H9 (cell line): ENCODE measurements at regions not wholly inside any gene's neighbourhood (a gene's known extent, or its start where the extent isn't known, plus 50 kb on each side); places are given as distances from the start of the nearest gene placed in this dataset.

Experiments
- DNase-seq: peaks from one replicate; pipeline ENCODE4 v3.0.0-alpha.2; 2017
- H2AFZ ChIP-seq: one replicate; pipeline ENCODE4 v1.6.1; 2013; ENCODE audit warnings: mild to moderate bottlenecking, low read length, control low read depth, moderate library complexity
- H2AK5ac ChIP-seq: 2 replicates; pipeline ENCODE4 v1.6.1; 2013; ENCODE audit warnings: low read length, control low read depth, mixed read lengths; ENCODE audit not compliant: insufficient read length
- H2BK120ac ChIP-seq: one replicate; pipeline ENCODE4 v1.6.1; 2013; ENCODE audit warnings: low read depth, mild to moderate bottlenecking, low read length, control low read depth, inconsistent platforms; ENCODE audit not compliant: poor library complexity, severe bottlenecking
- H2BK12ac ChIP-seq: 2 replicates; pipeline ENCODE4 v1.6.1; 2013; ENCODE audit warnings: low read length, control low read depth, mixed read lengths, low read depth; ENCODE audit not compliant: insufficient read length
- H2BK15ac ChIP-seq: 2 replicates; pipeline ENCODE4 v1.6.1; 2013; ENCODE audit warnings: low read depth, low read length, control low read depth
- H2BK20ac ChIP-seq: one replicate; pipeline ENCODE4 v1.6.1; 2013; ENCODE audit warnings: low read depth, mild to moderate bottlenecking, low read length, control low read depth, inconsistent platforms; ENCODE audit not compliant: poor library complexity, severe bottlenecking
- H2BK5ac ChIP-seq: 2 replicates; pipeline ENCODE4 v1.6.1; 2013; ENCODE audit warnings: low read length, control low read depth, mixed read lengths; ENCODE audit not compliant: insufficient read length
- H3K14ac ChIP-seq: 2 replicates; pipeline ENCODE4 v1.6.1; 2013; ENCODE audit warnings: low read length, control low read depth; ENCODE audit not compliant: insufficient read depth
- H3K18ac ChIP-seq: 2 replicates; pipeline ENCODE4 v1.6.1; 2013; ENCODE audit warnings: low read depth, mild to moderate bottlenecking, mixed read lengths, low read length, control low read depth; ENCODE audit not compliant: insufficient read length
- H3K23ac ChIP-seq: 2 replicates; pipeline ENCODE4 v1.6.1; 2013; ENCODE audit warnings: low read length, control low read depth, mixed read lengths, low read depth; ENCODE audit not compliant: insufficient read length
- H3K23me2 ChIP-seq: 2 replicates; pipeline ENCODE4 v1.6.1; 2013; ENCODE audit warnings: low read depth, mild to moderate bottlenecking, mixed read lengths, low read length, control low read depth; ENCODE audit not compliant: insufficient read length, poor library complexity, severe bottlenecking
- H3K27ac ChIP-seq: 2 replicates; pipeline ENCODE4 v1.5.1; 2013; ENCODE audit warnings: low read length, control low read depth, mixed read lengths, low read depth; ENCODE audit not compliant: insufficient read length
- H3K27me3 ChIP-seq: 2 replicates; pipeline ENCODE4 v1.6.1; 2013; ENCODE audit warnings: low read length, control low read depth, inconsistent platforms; ENCODE audit not compliant: insufficient read depth
- H3K4ac ChIP-seq: 2 replicates; pipeline ENCODE4 v1.6.1; 2013; ENCODE audit warnings: low read depth, mild to moderate bottlenecking, control low read depth, inconsistent platforms, low read length, moderate library complexity
- H3K4me1 ChIP-seq: 2 replicates; pipeline ENCODE4 v1.6.1; 2013; ENCODE audit warnings: low read length, control low read depth, inconsistent platforms; ENCODE audit not compliant: insufficient read depth
- H3K4me2 ChIP-seq: 2 replicates; pipeline ENCODE4 v1.6.1; 2013; ENCODE audit warnings: low read length, control low read depth, mixed read lengths; ENCODE audit not compliant: insufficient read length, insufficient read depth
- H3K56ac ChIP-seq: 2 replicates; pipeline ENCODE4 v1.6.1; 2013; ENCODE audit warnings: low read depth, mild to moderate bottlenecking, mixed read lengths, low read length, control low read depth; ENCODE audit not compliant: insufficient read length
- H3K79me1 ChIP-seq: 2 replicates; pipeline ENCODE4 v1.6.1; 2013; ENCODE audit warnings: low read depth, mild to moderate bottlenecking, moderate library complexity, low read length, control low read depth, inconsistent platforms; ENCODE audit not compliant: insufficient read depth, poor library complexity, severe bottlenecking
- H3K79me2 ChIP-seq: 2 replicates; pipeline ENCODE4 v1.6.1; 2013; ENCODE audit warnings: low read length, control low read depth, inconsistent platforms; ENCODE audit not compliant: insufficient read depth
- H3K9ac ChIP-seq: 2 replicates; pipeline ENCODE4 v1.6.1; 2013; ENCODE audit warnings: low read length, control low read depth, mixed read lengths; ENCODE audit not compliant: insufficient read length; ENCODE audit errors: extremely low read depth
- H3K9me3 ChIP-seq: one replicate; pipeline ENCODE4 v1.6.1; 2013; ENCODE audit warnings: low read depth, low read length, inconsistent platforms; ENCODE audit not compliant: control insufficient read depth
- H3T11ph ChIP-seq: one replicate; pipeline ENCODE4 v1.6.1; 2013; ENCODE audit warnings: mild to moderate bottlenecking, low read length, control low read depth, inconsistent platforms
- H4K20me1 ChIP-seq: one replicate; pipeline ENCODE4 v1.6.1; 2013; ENCODE audit not compliant: control insufficient read depth, insufficient read length, insufficient read depth
- H4K5ac ChIP-seq: 2 replicates; pipeline ENCODE4 v1.6.1; 2013; ENCODE audit warnings: low read depth, mild to moderate bottlenecking, mixed read lengths, low read length, control low read depth; ENCODE audit not compliant: insufficient read length
- H4K8ac ChIP-seq: replicated peaks from 2 replicates; pipeline ENCODE4 v1.6.1; 2013; ENCODE audit warnings: low read length, control low read depth, mixed read lengths, low read depth; ENCODE audit not compliant: insufficient read length
- H4K91ac ChIP-seq: 2 replicates; pipeline ENCODE4 v1.6.1; 2013; ENCODE audit warnings: low read depth, mild to moderate bottlenecking, moderate library complexity, mixed read lengths, low read length, control low read depth; ENCODE audit not compliant: insufficient read length
- H3K27ac Mint-ChIP-seq, 3 experiments: 2 replicates in 2 of 3; 3 replicates in 1 of 3; pipeline ENCODE4 v1.8.0; 2020 to 2021; ENCODE audit warnings: mixed read lengths in 3 of 3, mild to moderate bottlenecking in 1 of 3, moderate library complexity in 1 of 3
- H3K27me3 Mint-ChIP-seq: 2 replicates; pipeline ENCODE4 v1.8.0; 2021; ENCODE audit warnings: low read depth, mild to moderate bottlenecking, moderate library complexity, mixed read lengths
- H3K36me3 Mint-ChIP-seq, 3 experiments: 2 replicates in 2 of 3; 3 replicates in 1 of 3; pipeline ENCODE4 v1.8.0; 2020 to 2021; ENCODE audit warnings: low read depth in 3 of 3, mixed read lengths in 3 of 3; ENCODE audit not compliant: insufficient read depth in 1 of 3
- H3K4me1 Mint-ChIP-seq, 2 experiments: 2 replicates each; pipeline ENCODE4 v1.8.0; 2020; ENCODE audit warnings: mixed read lengths in 2 of 2
- H3K4me3 Mint-ChIP-seq, 2 experiments: 2 replicates in 1 of 2; 3 replicates in 1 of 2; pipeline ENCODE4 v1.8.0; 2020 to 2021; ENCODE audit warnings: mild to moderate bottlenecking in 2 of 2, mixed read lengths in 2 of 2, moderate library complexity in 1 of 2
- H3K9me3 Mint-ChIP-seq, 2 experiments: 2 replicates in 1 of 2; 3 replicates in 1 of 2; pipeline ENCODE4 v1.8.0; 2020; ENCODE audit warnings: mild to moderate bottlenecking in 2 of 2, mixed read lengths in 2 of 2, moderate library complexity in 1 of 2
- CTCF ChIP-seq: fragments of 200-600 bp; sonication (generic); conservative IDR thresholded peaks from 3 replicates; pipeline ENCODE4 v1.8.0; 2021; ENCODE audit warnings: antibody characterized with exemption, mild to moderate bottlenecking
- WGBS: extraction: QIAGEN DNeasy Blood & Tissue Kit; methylation state at CpG from one replicate; pipeline ENCODE4 v1.1.7; 2013; ENCODE audit warnings: missing lambda C conversion rate, low lambda C conversion rate, mixed read lengths; ENCODE audit not compliant: insufficient read length; ENCODE audit errors: extremely low coverage; 5-methylcytosine and 5-hydroxymethylcytosine counted together

DNA sequence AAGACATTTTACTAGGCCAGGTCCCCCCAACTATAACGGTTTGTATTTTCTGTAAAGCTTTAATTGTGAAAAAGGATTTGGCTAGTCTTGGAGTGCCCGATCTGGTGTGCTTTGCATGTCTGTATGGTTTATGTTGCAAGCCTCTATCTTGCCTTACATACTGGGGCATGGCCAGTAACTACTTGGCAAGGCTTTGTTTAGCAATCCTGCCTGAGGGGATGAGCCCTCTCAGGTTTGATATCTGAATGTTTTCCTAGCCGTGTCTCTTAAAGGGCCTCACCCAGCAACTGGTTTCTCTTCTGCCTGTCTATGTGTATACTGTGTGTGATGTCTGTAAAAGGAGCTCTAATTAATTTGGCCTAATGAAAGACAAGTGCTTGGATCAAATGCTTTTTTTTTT lies 61.3 kb upstream of the SPINK5 start:
- Histone ChIP-seq H2BK12ac (no peak overlapping the region), H2AFZ (no peak overlapping the region), H3K27me3 (no peaks in the 10 kb centered on the region), H3K4me2 (no peak overlapping the region), H2BK20ac (no peak overlapping the region), H3K4ac (no peak overlapping the region), H3K79me2 (no peaks in the 10 kb centered on the region), H2AK5ac (no peak overlapping the region), H3K18ac (no peak overlapping the region), H2BK5ac (no peak overlapping the region), H3K56ac (no peak overlapping the region), H4K91ac (no peak overlapping the region), H4K20me1 (no peaks in the 10 kb centered on the region), H3K14ac (no peak overlapping the region), H3K9me3 (peaks cover 14% of the 10 kb centered on the region), H3K23me2 (no peaks in the 10 kb centered on the region), H3K79me1 (no peaks in the 10 kb centered on the region), H3K27ac (no peak overlapping the region), H2BK120ac (no peak overlapping the region), H3K4me1 (no peaks in the 10 kb centered on the region), H4K5ac (no peak overlapping the region), H3T11ph (no peak overlapping the region), H4K8ac (no peak overlapping the region), H2BK15ac (no peak overlapping the region), H3K9ac (no peak overlapping the region), H3K23ac (no peak overlapping the region)
- Mint-ChIP-seq H3K27ac (no peak overlapping the region), H3K27me3 (no peaks in the 10 kb centered on the region), H3K4me3 (no peak overlapping the region), H3K9me3 (peaks cover 28 to 30% of the 10 kb centered on the region in 2 experiments), H3K4me1 (peaks cover 14 to 15% of the 10 kb centered on the region in 2 experiments), H3K36me3 (peaks cover 14 to 46% (median 35%) of the 10 kb centered on the region in 3 experiments)
- no peak for DNase-seq
- no peak for TF ChIP-seq CTCF
- no CpG with 5 or more reads among the region's 3 CpGs for WGBS
